Right lung (tissue), 2 donors: ENCODE measurements at regions not wholly inside any gene's neighbourhood (a gene's known extent, or its start where the extent isn't known, plus 50 kb on each side); places are given as distances from the start of the nearest gene placed in this dataset.

ENCODE experiments used
- DNase-seq, 2 donors: peaks; one replicate each; pipeline ENCODE4 v3.0.0-alpha.2; 2013

DNA sequence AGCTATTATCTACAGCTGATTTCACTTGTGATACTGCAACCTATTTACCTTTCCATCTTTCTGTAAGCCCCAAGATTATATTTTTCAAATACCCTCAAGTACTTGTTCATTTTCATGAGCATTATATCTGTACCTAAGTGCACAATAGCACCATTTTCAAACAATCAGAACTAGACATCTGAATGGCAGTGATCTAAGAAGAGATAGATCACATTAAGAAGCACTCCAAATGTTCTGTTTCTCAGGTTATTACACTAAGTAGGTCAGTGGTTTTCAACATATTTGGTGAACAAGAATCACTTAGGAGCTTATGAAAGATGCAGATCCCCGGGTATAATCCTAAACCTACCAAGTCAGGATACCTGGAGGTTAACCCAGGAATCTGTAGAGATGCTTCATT is 872.7 kb downstream of the DCDC2C start:
- DNase-seq: no peak

DNA sequence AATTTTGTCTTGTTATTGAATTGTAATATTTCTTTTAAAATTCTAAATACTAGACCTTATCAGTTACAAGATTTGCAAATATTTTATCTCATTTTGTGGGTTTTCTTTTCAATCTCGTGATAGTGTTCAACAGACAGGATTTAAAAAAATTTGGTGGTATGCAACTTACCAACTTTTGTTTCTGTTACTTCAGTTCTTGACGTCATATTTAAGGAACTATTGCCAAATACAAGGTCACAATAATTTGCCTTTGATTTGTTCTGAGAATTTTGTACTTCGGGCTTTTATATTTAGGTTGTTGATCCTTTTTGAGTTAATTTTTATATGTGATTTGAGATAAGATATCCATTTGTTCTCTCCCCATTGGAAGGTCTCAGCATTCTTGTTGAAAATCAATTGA is 876.6 kb downstream of the DCDC2C start:
- no peak for DNase-seq

DNA sequence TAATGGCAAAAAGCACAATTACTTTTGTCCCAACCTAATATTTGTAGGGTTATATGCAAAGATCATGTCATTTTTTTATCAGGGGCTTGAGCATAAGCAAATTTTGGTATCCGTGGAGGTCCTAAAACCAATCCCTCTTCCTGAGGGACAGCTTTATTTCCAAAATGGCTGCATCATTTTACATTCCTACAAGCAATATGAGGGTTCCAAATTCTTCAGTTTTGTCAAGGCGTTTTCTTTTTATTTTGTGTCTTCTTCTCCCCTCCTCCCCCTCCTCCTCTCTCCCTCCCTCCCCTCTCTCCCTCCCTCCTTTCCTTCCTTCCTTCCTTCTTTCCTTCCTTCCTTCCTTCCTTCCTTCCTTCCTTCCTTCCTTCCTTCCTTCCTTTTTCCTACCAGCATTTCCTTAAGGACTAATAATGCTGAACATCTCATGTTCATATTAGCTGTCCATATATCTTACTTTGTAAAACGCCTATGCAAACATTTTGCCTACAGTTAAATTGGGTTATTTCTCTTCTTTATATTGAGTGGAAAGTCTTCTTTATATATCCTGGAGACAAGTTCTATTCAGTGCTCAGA is 881.8 kb downstream of the DCDC2C start:
- DNase-seq: no peak

DNA sequence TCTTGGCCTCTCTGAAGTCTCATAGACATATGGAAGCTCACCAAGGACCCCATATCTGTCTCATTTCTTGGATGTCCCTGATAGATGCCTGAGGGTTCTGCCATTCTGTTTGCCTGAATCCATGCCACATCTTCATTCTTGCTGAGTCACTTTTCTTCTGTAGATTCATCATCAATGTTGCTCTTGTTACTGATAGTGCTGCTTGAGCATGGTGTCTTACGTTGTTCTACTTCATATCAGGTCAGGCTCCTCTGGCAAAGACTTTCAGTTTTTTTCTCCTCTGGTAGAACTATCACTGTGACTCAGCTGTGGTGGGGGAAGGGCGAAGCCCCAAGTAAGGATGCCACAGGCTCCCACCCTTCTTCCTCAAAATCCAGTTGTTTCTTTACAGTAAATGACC is 885.2 kb downstream of the DCDC2C start:
- no peak for DNase-seq

- DNase-seq: no peak
Observed at GRCh38 chr2:4591261-4591660, 887.9 kb downstream of the DCDC2C start.

DNA sequence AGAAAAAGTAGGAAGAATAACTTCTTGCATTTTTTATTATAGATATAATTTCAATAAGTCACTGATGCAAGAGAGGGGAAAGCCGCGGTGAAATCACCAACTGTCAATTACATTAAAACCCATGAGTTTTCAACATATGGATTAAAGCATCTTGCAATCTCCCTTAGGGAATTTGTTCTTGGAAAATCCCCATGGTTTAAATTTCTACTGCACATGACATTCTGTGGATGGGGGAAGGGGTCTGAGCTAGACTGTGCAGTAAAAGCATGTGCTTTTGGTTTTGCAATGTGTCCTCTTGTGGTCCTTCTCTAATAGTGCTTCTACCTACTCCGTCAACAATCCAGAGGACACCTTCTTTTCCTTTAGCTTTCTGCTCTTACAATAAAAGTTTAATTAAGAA is 894.0 kb downstream of the DCDC2C start:
- no peak for DNase-seq

DNA sequence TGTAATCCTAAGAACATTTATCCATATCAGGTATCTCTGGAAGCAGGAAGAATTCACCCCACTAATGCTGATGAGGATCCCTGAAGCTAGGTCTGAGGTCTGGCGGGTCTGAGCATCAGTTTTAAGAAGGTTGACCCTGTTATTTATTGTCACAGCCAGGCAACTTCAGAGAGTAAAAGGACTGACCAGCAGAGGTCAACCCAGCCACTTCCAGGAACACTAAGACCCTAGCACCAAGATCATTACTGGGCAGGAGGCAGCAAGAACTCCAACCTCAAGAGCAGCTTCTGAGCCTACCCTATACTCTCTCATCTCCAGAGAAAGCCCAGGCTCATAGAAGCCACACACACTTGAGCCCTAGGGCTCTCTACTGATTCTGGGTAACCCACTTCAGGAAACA is 901.4 kb downstream of the DCDC2C start:
- no peak for DNase-seq

- DNase-seq: no peak
Observed at GRCh38 chr2:4618141-4618540, 914.8 kb downstream of the DCDC2C start.

DNA sequence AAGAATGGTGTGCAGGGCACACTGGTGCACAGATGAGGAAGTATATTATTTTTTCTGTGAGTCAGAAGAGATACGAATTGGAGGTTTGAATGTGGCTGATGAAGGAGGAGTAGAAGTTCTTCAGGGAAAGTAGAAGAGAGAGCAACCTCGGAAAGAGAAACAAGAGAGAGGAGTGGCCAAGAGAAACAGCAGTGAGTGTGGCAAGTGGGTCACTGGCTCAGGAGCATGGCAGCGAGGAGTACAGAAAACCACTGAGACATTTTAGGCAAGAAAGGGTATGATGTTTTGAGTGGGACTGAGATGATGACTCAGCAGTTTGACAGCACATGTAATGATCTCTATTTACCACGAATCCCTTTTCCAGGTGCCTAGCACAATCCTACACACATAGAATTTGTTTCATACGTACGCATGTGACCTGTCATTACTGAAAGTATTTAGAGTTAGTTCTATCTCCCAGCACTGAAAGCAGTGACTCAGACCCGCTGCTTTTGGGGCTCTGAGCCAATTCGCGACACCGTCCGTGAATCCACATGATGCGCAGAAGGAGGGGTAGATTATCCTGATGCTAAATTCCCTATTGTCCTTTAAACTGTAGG is 915.4 kb downstream of the DCDC2C start:
- no peak for DNase-seq

GRCh38 chr2:4628998-4629501 is 925.7 kb downstream of the DCDC2C start:
- DNase-seq: no peak

- DNase-seq: no peak
Observed at GRCh38 chr2:4635289-4635688, 931.9 kb downstream of the DCDC2C start.

GRCh38 chr2:4653991-4654390 is 950.6 kb downstream of the DCDC2C start:
- no peak for DNase-seq

DNA sequence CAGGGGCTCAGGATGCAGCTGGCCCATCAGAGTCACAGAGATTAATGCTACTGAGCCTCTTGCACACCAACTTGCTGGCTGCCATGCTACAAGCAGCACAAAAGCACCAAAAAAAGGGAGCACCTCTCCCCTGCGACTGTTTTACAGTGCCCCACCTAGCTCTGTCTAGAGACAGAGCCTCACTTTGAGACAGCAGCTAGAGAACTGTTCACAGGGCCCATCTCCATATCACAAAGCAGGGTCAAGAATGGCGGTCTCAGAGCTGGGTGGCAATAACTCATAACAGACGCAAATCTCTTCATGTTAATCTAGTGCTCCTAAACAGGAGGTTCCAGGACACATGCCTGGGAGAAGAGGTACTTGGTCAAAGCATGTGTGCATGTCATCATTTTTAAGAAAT is 953.0 kb downstream of the DCDC2C start:
- DNase-seq: no peak

DNA sequence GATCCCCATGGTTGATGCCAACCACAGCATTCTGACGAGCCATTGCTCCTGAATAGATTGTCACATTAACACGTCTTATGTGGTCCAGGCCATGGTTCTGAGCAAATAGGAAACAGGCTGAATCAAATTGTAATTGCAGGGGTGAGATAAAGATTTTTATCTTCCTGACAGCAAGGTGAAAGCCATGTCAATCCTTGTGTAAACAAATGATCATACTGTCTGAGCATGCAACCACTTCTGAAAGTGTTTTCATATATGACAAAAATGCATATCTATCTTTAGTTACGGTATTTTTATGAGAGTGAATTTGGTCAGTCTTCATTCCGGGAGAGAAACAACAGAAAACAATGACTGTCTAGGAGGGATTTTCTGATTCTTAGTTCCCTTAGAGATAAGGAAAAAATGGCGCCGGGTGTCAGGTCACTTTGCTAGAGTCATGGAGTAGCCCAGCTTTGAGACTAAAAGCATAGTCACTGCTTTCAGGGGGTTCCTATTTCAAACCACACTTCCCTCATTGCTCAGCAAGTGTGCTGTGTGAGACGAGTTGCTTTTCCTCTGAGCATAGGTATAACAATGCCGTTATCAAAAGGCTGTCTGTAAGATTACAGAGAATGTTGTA is 958.9 kb downstream of the DCDC2C start:
- no peak for DNase-seq

DNA sequence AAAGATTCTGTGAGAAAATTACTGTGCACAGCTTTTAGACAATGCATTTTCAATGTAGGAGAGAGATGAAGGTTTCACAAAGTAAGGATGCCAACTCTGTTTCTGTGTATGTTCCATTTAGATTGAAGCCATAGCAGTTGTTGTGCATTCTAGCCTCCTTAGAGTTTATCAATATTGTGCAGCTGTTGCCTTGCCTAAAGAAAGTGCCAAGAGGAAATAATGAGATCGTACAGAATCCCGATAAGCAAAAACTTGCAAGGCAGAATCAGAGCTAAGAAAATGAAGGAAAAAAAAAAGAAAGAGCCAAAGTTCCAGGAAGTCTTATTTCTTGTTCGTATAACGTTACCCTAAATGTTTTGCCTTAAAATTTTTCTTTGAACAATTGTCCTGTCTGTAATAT is 965.0 kb downstream of the DCDC2C start:
- DNase-seq: no peak

DNA sequence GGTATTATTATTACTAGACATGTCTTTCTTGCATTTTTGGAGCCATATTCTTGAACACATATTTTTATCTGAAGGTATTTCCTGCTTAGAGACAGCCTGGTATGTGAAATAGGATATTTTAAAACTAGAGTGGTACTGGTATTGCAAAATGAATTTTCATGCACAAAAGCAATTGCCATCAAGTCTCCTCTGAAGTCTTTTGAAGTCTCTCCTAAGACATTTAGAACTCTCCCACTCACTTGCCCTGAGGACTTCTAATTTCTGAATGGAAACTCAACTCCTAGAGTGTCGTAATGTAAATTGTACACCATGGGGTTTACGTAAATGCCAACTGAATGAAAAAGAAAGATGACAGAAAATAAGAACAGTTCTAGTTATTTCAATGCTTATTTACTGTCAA is 967.0 kb downstream of the DCDC2C start:
- no peak for DNase-seq

- no peak for DNase-seq
Observed at GRCh38 chr2:4673025-4673489, 969.7 kb downstream of the DCDC2C start.

GRCh38 chr2:4674007-4674406 is 970.6 kb downstream of the DCDC2C start:
- DNase-seq: no peak

- DNase-seq: no peak
Observed at GRCh38 chr2:4675295-4675694, 971.9 kb downstream of the DCDC2C start.

GRCh38 chr2:4678927-4679326 is 975.6 kb downstream of the DCDC2C start:
- DNase-seq: no peak

DNA sequence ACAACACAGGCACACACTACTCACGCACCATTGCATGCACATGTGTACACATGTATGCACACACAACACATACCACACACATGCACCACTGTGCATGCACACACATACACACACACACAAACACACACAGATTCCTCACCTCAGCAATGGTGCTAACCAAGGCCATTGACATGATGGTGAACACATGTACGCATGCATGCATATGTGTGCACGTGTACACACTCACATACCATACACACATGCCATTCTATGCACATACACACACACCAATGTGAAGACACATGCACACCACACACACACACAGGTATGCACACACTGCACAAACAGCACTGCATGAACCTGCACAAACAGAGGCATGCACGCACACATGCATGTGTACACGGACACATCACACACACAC is 976.0 kb downstream of the DCDC2C start:
- no peak for DNase-seq

- no peak for DNase-seq
Observed at GRCh38 chr2:4684921-4685320, 981.5 kb downstream of the DCDC2C start.

DNA sequence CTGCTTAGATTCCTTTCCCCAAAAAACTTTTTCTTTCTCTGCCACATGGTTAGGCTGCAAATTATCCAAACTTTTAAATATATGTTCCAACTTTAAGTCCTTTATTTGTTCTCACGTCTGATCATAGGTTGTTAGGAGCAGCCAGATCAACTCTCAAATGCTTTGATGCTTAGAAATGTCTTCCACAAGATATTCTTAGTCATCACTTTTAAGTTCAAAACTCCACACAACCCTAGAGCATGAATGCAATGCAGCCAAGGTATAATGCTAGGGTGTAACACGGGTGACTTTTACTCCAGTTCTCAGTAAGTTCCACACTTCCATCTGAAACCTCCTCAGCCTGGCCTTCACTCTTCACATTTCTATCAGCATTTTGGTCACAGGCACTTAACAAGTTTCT is 987.5 kb downstream of the DCDC2C start:
- DNase-seq: no peak

GRCh38 chr2:4693266-4693665 is 989.9 kb downstream of the DCDC2C start:
- no peak for DNase-seq
